ENCODE measurements at regions not wholly inside any gene's neighbourhood (a gene's known extent, or its start where the extent isn't known, plus 50 kb on each side); places are given as distances from the start of the nearest gene placed in this dataset.

- Histone ChIP-seq H3K4me3 (ENCODE audit: extremely low read depth in 1 of 4, insufficient read depth in 2 of 4, low read depth in 3 of 4, low read length in 4 of 4) (no peak overlapping the region), H3K56ac (replicated peaks; ENCODE audit: insufficient read length, low read depth, low read length) (no peak overlapping the region), H2BK120ac (replicated peaks; ENCODE audit: low read depth, low read length) (no peak overlapping the region), H4K8ac (ENCODE audit: extremely low read depth, insufficient read depth, low read length) (no peak overlapping the region), H3K4ac (replicated peaks; ENCODE audit: insufficient read length, low read depth, low read length) (no peak overlapping the region), H4K5ac (ENCODE audit: insufficient read length, low read depth, low read length) (no peak overlapping the region), H3K36me3 (ENCODE audit: control insufficient read depth in 2 of 4, insufficient read depth in 4 of 4, low read length in 3 of 4) (no peaks in the 10 kb centered on the region), H3K23ac (ENCODE audit: insufficient read length) (no peak overlapping the region), H3K4me2 (ENCODE audit: insufficient read depth in 1 of 2, low read depth in 2 of 2, low read length in 2 of 2) (no peak overlapping the region), H3K9ac (replicated peaks in 1 of 4; ENCODE audit: extremely low read depth in 1 of 4, low read depth in 3 of 4, low read length in 3 of 4) (no peak overlapping the region), H2BK12ac (ENCODE audit: low read depth, low read length) (no peak overlapping the region), H2BK15ac (ENCODE audit: low read length) (no peak overlapping the region), H2AK5ac (ENCODE audit: low read depth, low read length) (no peak overlapping the region), H3K9me3 (ENCODE audit: insufficient read depth in 2 of 2, low read depth in 1 of 2, low read length in 1 of 2) (peaks cover 3 to 4% of the 10 kb centered on the region in 2 experiments; a peak in 2 of 4 replicates), H3K27ac (ENCODE audit: low read depth, low read length) (no peak overlapping the region), H3K23me2 (ENCODE audit: low read depth, low read length) (no peaks in the 10 kb centered on the region; the same call in 1 of the 2 replicates), H3K4me1 (replicated peaks in 1 of 4; ENCODE audit: control insufficient read depth in 3 of 4, insufficient read depth in 4 of 4, low read length in 3 of 4) (no peaks in the 10 kb centered on the region), H4K91ac (replicated peaks; ENCODE audit: insufficient read length, low read length) (no peak overlapping the region), H4K20me1 (replicated peaks in 1 of 2; ENCODE audit: control insufficient read depth in 1 of 2, insufficient read depth in 2 of 2, low read length in 2 of 2) (no peaks in the 10 kb centered on the region), H3K79me1 (ENCODE audit: low read depth, low read length) (no peaks in the 10 kb centered on the region), H3K14ac (ENCODE audit: insufficient read length) (no peak overlapping the region), H3K27me3 (replicated peaks in 1 of 4; ENCODE audit: control insufficient read depth in 3 of 4, extremely low read depth in 1 of 4, insufficient read depth in 3 of 4, low read length in 3 of 4) (no peaks in the 10 kb centered on the region), H2BK20ac (ENCODE audit: low read length) (no peak overlapping the region), H3K79me2 (ENCODE audit: control insufficient read depth in 1 of 2, insufficient read depth in 2 of 2, low read length in 2 of 2) (no peaks in the 10 kb centered on the region), H2AFZ (ENCODE audit: low read length) (no peak overlapping the region), H3K18ac (ENCODE audit: extremely low read depth, low read length) (no peak overlapping the region), H2BK5ac (ENCODE audit: low read depth, low read length) (no peak overlapping the region)
- TF ChIP-seq JUN (IDR thresholded peaks at IDR 0.05; ENCODE audit: low read depth, low read length) (no peak), EP300 (IDR thresholded peaks at IDR 0.05; ENCODE audit: borderline replicate concordance in 1 of 2, low read depth in 2 of 2, low read length in 2 of 2) (no peak), CEBPB (IDR thresholded peaks at IDR 0.05; ENCODE audit: low read depth, low read length) (no peak), BACH1 (IDR thresholded peaks at IDR 0.05; ENCODE audit: low read length) (no peak), TCF12 (IDR thresholded peaks at IDR 0.05; ENCODE audit: low read depth, low read length) (no peak), RXRA (IDR thresholded peaks at IDR 0.05; ENCODE audit: insufficient read depth, low read depth, low read length) (no peak)
- POLR2A ChIA-PET (ENCODE audit: partially characterized antibody): no interaction called here
- FAIRE-seq: no peak
- CTCF ChIA-PET (ENCODE audit: partially characterized antibody): no interaction called here
- no peak for DNase-seq (ENCODE audit: low read depth in 1 of 2, low spot score in 2 of 2)
These were observed 572.8 kb upstream of the BTBD3 start for GRCh38 chr20:11344939-11345338.

Measured in H1 (cell line).